DMS114 treated with DMSO at 0.1 percent for 48 hours (cell line): ENCODE measurements at regions not wholly inside any gene's neighbourhood (a gene's known extent, or its start where the extent isn't known, plus 50 kb on each side); places are given as distances from the start of the nearest gene placed in this dataset.

Experiments used
- DNase-seq: peaks from one replicate; lab custom pipeline; 2025; ENCODE audit not compliant: unreplicated experiment; lab: John Stamatoyannopoulos, UW

GRCh38 chr2:79453918-79454317, 58.9 kb upstream of the CTNNA2 start:
- DNase-seq: no peak

GRCh38 chr2:79452651-79453050, 60.2 kb upstream of the CTNNA2 start:
- DNase-seq: no peak

- no peak for DNase-seq
These were observed 65.4 kb upstream of the CTNNA2 start for GRCh38 chr2:79447463-79447862.

- no peak for DNase-seq
These were observed 66.5 kb upstream of the CTNNA2 start for GRCh38 chr2:79446313-79446712.

GRCh38 chr2:79437433-79438267, 75.2 kb upstream of the CTNNA2 start:
- no peak for DNase-seq

GRCh38 chr2:79434362-79434761, 78.5 kb upstream of the CTNNA2 start:
- no peak for DNase-seq

GRCh38 chr2:79432731-79433146, 80.1 kb upstream of the CTNNA2 start:
- no peak for DNase-seq

- no peak for DNase-seq
These were observed 84.1 kb upstream of the CTNNA2 start for GRCh38 chr2:79428745-79429144.

- no peak for DNase-seq
These were observed 98.2 kb upstream of the CTNNA2 start for GRCh38 chr2:79414690-79415089.

GRCh38 chr2:79394485-79394859, 118.4 kb upstream of the CTNNA2 start:
- no peak for DNase-seq

- no peak for DNase-seq
These were observed 118.9 kb upstream of the CTNNA2 start for GRCh38 chr2:79393806-79394484.

- DNase-seq: no peak
These were observed 119.7 kb upstream of the CTNNA2 start for GRCh38 chr2:79393107-79393685.

GRCh38 chr2:79389481-79389880, 123.4 kb upstream of the CTNNA2 start:
- DNase-seq: no peak

GRCh38 chr2:79388024-79388423, 124.8 kb upstream of the CTNNA2 start:
- DNase-seq: no peak

GRCh38 chr2:79387431-79387830, 125.4 kb upstream of the CTNNA2 start:
- no peak for DNase-seq

GRCh38 chr2:79383681-79384080, 129.2 kb upstream of the CTNNA2 start:
- no peak for DNase-seq

GRCh38 chr2:79375817-79376216, 137.0 kb upstream of the CTNNA2 start:
- DNase-seq: no peak

- no peak for DNase-seq
These were observed 139.3 kb upstream of the CTNNA2 start for GRCh38 chr2:79373358-79374130.

- DNase-seq: no peak
These were observed 141.8 kb upstream of the CTNNA2 start for GRCh38 chr2:79370976-79371538.

GRCh38 chr2:79369127-79369526, 143.7 kb upstream of the CTNNA2 start:
- no peak for DNase-seq

- DNase-seq: no peak
These were observed 144.7 kb upstream of the CTNNA2 start for GRCh38 chr2:79368116-79368630.
